ENCODE measurements at regions not wholly inside any gene's neighbourhood (a gene's known extent, or its start where the extent isn't known, plus 50 kb on each side); places are given as distances from the start of the nearest gene placed in this dataset.

DNA sequence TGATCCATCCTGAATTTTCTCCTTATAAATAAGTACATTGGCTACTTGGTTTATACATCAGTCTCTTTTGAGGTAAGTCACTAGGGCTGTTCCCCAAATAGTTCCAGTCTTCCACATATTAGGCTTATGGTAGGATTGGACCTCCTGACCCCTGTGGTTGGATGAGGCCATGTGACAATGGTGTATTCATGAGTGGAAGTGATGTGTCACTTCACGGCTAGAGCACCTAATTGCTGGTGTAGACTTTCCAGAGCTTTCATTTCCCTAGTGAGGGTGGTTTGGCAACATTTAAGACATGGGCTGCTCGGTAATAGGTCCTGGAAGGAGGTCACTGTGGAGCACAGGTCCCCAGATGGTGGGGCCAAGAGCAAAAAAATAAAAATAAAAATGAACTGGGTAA, 141.2 kb upstream of the ABCB5 start:
- WGBS, 2 experiments (ENCODE audit: insufficient coverage in 1 of 2, insufficient read length in 1 of 2), result 0 to 45% methylated on average over 1 to 2 of the region's 2 CpGs
- Histone ChIP-seq H3K9me3 (ENCODE audit: control insufficient read depth, low read length) (no peaks in the 10 kb centered on the region), H3K27me3 (ENCODE audit: control insufficient read depth, insufficient read depth, low read length, poor library complexity, severe bottlenecking) (no peaks in the 10 kb centered on the region), H3K4me3 (ENCODE audit: low read length) (no peak overlapping the region), H3K36me3 (ENCODE audit: control insufficient read depth, insufficient read depth, low read length) (no peaks in the 10 kb centered on the region), H3K4me1 (ENCODE audit: control insufficient read depth, insufficient read depth, low read length) (no peaks in the 10 kb centered on the region), H3K27ac (ENCODE audit: low read depth, low read length) (no peak overlapping the region), H3K9ac (ENCODE audit: extremely low read depth, low read length, poor library complexity, severe bottlenecking) (no peak overlapping the region)
- no peak overlapping the region for H3K27ac Mint-ChIP-seq
- TF ChIP-seq, protein P1, sequence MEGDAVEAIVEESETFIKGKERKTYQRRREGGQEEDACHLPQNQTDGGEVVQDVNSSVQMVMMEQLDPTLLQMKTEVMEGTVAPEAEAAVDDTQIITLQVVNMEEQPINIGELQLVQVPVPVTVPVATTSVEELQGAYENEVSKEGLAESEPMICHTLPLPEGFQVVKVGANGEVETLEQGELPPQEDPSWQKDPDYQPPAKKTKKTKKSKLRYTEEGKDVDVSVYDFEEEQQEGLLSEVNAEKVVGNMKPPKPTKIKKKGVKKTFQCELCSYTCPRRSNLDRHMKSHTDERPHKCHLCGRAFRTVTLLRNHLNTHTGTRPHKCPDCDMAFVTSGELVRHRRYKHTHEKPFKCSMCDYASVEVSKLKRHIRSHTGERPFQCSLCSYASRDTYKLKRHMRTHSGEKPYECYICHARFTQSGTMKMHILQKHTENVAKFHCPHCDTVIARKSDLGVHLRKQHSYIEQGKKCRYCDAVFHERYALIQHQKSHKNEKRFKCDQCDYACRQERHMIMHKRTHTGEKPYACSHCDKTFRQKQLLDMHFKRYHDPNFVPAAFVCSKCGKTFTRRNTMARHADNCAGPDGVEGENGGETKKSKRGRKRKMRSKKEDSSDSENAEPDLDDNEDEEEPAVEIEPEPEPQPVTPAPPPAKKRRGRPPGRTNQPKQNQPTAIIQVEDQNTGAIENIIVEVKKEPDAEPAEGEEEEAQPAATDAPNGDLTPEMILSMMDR (conservative IDR thresholded peaks at IDR 0.05), result no peak
- DNase-seq, result no peak
- H3K9me3 Mint-ChIP-seq, result no peaks in the 10 kb centered on the region
- no peaks in the 10 kb centered on the region for H3K36me3 Mint-ChIP-seq (ENCODE audit: low read depth)
- no peak overlapping the region for H3K4me3 Mint-ChIP-seq
- no peaks in the 10 kb centered on the region for H3K4me1 Mint-ChIP-seq
- no peaks in the 10 kb centered on the region for H3K27me3 Mint-ChIP-seq (ENCODE audit: insufficient read depth)

DNA sequence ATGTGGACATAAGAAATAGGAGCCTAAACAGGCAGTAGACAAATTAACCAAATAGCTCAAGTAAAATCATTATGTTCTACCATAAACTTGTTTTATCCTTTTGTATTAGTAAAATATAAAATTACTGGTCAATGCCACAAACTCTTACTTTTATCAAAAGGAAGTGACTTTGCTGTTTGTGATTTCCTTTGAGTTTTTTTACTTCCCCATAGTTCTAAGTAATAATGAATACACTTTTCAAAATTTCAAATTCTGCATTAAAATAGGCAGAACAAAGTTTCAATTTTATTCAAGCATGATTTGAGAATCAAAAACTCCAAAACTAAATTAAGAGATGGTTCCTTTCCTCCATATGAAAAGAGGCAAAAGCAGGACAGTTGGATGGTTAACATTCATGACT, 139.7 kb upstream of the ABCB5 start:
- Mint-ChIP-seq H3K27me3 (ENCODE audit: insufficient read depth) (no peaks in the 10 kb centered on the region), H3K9me3 (no peaks in the 10 kb centered on the region), H3K36me3 (ENCODE audit: low read depth) (no peaks in the 10 kb centered on the region), H3K4me3 (no peak overlapping the region), H3K4me1 (peaks cover 5% of the 10 kb centered on the region), H3K27ac (no peak overlapping the region)
- Histone ChIP-seq H3K9ac (ENCODE audit: extremely low read depth, low read length, poor library complexity, severe bottlenecking) (no peak overlapping the region), H3K36me3 (ENCODE audit: control insufficient read depth, insufficient read depth, low read length) (no peaks in the 10 kb centered on the region), H3K4me3 (ENCODE audit: low read length) (no peak overlapping the region), H3K9me3 (ENCODE audit: control insufficient read depth, low read length) (no peaks in the 10 kb centered on the region), H3K4me1 (ENCODE audit: control insufficient read depth, insufficient read depth, low read length) (no peaks in the 10 kb centered on the region), H3K27me3 (ENCODE audit: control insufficient read depth, insufficient read depth, low read length, poor library complexity, severe bottlenecking) (no peaks in the 10 kb centered on the region), H3K27ac (ENCODE audit: low read depth, low read length) (no peak overlapping the region)
- TF ChIP-seq, protein P1 (conservative IDR thresholded peaks at IDR 0.05), result no peak
- DNase-seq, result no peak

DNA sequence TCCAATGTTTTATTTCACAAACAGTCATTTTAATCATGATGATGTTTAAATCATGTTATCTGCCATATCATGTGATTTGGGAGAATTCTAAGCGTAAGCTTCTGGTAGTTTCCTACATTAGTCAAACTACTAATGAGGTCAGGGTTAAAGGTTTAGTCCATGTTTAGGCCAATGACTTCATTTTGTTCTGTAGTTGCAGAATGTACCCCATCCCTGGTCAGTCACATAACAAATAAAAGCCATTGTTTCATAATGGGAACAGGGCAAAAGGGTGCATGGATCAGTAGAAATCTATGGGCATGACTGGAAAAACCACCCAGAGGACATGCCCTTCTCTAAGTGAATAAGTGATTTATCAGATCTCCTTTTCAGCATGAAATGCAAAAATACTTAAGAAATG, 138.4 kb upstream of the ABCB5 start:
- H3K27me3 ChIP-seq (ENCODE audit: control insufficient read depth, insufficient read depth, low read length, poor library complexity, severe bottlenecking), result no peaks in the 10 kb centered on the region
- WGBS, 2 experiments (ENCODE audit: insufficient coverage in 1 of 2, insufficient read length in 1 of 2), result 88% methylated on average over 1 of the region's 1 CpG; no CpG with 5 or more reads in 1 of the 2 experiments
- H3K9me3 Mint-ChIP-seq, result no peaks in the 10 kb centered on the region
- H3K36me3 ChIP-seq (ENCODE audit: control insufficient read depth, insufficient read depth, low read length), result no peaks in the 10 kb centered on the region
- H3K4me3 ChIP-seq (ENCODE audit: low read length), result no peak overlapping the region
- H3K4me1 ChIP-seq (ENCODE audit: control insufficient read depth, insufficient read depth, low read length), result no peaks in the 10 kb centered on the region
- H3K9me3 ChIP-seq (ENCODE audit: control insufficient read depth, low read length), result no peaks in the 10 kb centered on the region
- TF ChIP-seq, protein P1 (conservative IDR thresholded peaks at IDR 0.05), result no peak
- H3K27ac ChIP-seq (ENCODE audit: low read depth, low read length), result no peak overlapping the region
- H3K4me1 Mint-ChIP-seq, result peaks cover 10% of the 10 kb centered on the region
- H3K27me3 Mint-ChIP-seq (ENCODE audit: insufficient read depth), result no peaks in the 10 kb centered on the region
- no peak for DNase-seq
- no peak overlapping the region for H3K4me3 Mint-ChIP-seq
- H3K9ac ChIP-seq (ENCODE audit: extremely low read depth, low read length, poor library complexity, severe bottlenecking), result no peak overlapping the region
- H3K36me3 Mint-ChIP-seq (ENCODE audit: low read depth), result no peaks in the 10 kb centered on the region
- no peak overlapping the region for H3K27ac Mint-ChIP-seq

All from endodermal cell (in vitro differentiated cells).